GM10266 (cell line): ENCODE measurements at regions not wholly inside any gene's neighbourhood (a gene's known extent, or its start where the extent isn't known, plus 50 kb on each side); places are given as distances from the start of the nearest gene placed in this dataset.
"Not testable (repeated sequence)": the region's sequence is repeated elsewhere in the genome, so short reads cannot be mapped to it uniquely, and the experiment has no call there.

Experiments used
- DNase-seq: peaks from one replicate; pipeline ENCODE4 v3.0.0; 2012; ENCODE audit errors: extremely low spot score
- TF ChIP-seq, protein P1 (sequence below): IDR thresholded peaks from 2 replicates; pipeline ENCODE4 v1.5.1; 2012; ENCODE audit warnings: mild to moderate bottlenecking, low read depth; ENCODE audit not compliant: control insufficient read depth, insufficient read depth; ENCODE audit errors: missing control alignments

- DNase-seq: no peak
- TF ChIP-seq, protein P1, sequence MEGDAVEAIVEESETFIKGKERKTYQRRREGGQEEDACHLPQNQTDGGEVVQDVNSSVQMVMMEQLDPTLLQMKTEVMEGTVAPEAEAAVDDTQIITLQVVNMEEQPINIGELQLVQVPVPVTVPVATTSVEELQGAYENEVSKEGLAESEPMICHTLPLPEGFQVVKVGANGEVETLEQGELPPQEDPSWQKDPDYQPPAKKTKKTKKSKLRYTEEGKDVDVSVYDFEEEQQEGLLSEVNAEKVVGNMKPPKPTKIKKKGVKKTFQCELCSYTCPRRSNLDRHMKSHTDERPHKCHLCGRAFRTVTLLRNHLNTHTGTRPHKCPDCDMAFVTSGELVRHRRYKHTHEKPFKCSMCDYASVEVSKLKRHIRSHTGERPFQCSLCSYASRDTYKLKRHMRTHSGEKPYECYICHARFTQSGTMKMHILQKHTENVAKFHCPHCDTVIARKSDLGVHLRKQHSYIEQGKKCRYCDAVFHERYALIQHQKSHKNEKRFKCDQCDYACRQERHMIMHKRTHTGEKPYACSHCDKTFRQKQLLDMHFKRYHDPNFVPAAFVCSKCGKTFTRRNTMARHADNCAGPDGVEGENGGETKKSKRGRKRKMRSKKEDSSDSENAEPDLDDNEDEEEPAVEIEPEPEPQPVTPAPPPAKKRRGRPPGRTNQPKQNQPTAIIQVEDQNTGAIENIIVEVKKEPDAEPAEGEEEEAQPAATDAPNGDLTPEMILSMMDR: no peak
Observed at GRCh38 chr12:75759196-75759595, 247.8 kb upstream of the KRR1 start.

- DNase-seq: no peak
- TF ChIP-seq, protein P1: no peak
Observed at GRCh38 chr12:75756771-75757170, 245.4 kb upstream of the KRR1 start.

DNA sequence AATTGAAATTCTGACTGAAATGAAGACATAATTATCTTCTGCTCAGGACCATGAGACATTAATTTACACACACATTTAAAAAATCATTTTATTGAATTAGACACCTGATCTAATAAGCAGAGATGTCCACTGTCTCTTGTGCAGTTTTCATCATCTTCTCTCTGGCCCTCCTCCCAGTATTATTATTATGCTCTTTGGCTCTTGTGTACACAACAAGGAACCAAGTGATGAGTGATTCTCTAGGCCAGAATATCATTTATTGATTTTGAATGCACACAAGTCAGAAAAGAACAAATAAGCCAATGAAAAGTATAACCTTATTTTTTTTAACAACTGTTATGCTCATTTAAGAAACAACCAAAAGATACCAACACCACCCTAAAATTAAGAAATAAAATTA lies 244.7 kb upstream of the KRR1 start:
- TF ChIP-seq, protein P1: no peak
- no peak for DNase-seq

- DNase-seq: no peak
Observed at GRCh38 chr12:75754698-75755097, 243.3 kb upstream of the KRR1 start.

DNA sequence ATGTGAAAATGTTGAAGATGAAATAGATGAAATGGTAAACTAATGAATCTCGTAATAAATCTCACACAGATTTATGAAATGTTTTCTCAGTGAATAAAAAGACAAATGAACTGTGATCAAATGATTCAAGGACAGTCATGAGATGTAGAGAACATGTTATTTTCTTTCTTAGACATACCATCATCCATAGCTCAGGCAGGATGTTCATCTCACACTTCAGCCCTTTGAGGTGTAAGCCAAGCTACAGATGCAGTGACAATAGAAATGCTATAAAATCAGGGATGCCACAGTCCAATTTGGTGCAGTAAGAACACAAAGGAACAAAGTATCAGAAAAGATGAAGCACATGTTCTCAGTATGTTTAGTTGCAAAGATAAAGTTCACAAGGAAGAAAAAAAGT lies 242.7 kb upstream of the KRR1 start:
- TF ChIP-seq, protein P1: no peak
- DNase-seq: no peak

More at GRCh38 chr12:75754698-75755097, 243.3 kb upstream of the KRR1 start:
- TF ChIP-seq, protein P1: no peak

DNA sequence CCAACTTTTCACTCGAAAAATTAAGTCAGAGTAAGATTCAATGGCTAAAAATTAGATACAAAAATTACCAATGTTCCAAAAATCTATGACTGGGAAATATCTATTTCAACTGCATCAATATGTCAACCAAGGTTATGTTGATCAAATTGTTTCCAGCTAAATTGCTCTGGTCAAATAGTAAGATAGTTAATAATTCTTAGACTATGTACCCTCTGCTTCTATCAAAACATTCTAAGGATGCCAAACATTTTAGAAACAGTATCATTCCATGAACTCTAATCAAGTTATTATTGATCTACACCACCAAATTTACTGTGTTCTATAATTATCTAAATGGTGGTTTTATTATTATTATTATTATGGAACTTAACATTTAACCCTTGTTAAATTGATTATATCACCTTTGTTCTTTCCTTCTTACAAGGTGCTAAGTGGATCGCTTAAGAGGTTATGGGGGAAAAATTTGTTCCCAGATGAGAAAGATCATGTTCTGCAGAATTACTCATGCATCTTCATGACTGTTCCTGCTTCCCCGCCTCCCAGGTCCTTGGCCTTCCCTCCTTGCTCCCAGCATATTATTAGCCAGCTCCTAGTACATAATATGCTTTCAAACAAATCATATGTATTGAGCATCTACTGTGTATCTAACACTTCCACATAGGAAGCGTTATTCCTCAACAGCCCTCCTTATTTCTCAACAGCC lies 240.5 kb upstream of the KRR1 start:
- TF ChIP-seq, protein P1: no peak
- no peak for DNase-seq

GRCh38 chr12:75750716-75751306 lies 239.4 kb upstream of the KRR1 start:
- no peak for DNase-seq
- TF ChIP-seq, protein P1: no peak

GRCh38 chr12:75748990-75749389 lies 237.6 kb upstream of the KRR1 start:
- DNase-seq: not testable (repeated sequence)
